ENCODE measurements at regions not wholly inside any gene's neighbourhood (a gene's known extent, or its start where the extent isn't known, plus 50 kb on each side); places are given as distances from the start of the nearest gene placed in this dataset.

- H3K4me3 ChIP-seq (ENCODE audit: low read depth, low read length), result no peak overlapping the region
- no peak for TF ChIP-seq CTCF (IDR thresholded peaks at IDR 0.05; ENCODE audit: insufficient read depth, low read depth, low read length)
- DNase-seq (ENCODE audit: low read depth), result no peak
Measured at GRCh38 chr2:206845877-206846276, 80.5 kb downstream of the FASTKD2 start.

GRCh38 chr2:206846331-206846730, 80.9 kb downstream of the FASTKD2 start:
- no peak overlapping the region for H3K4me3 ChIP-seq (ENCODE audit: low read depth, low read length)
- DNase-seq (ENCODE audit: low read depth), result no peak
- no peak for TF ChIP-seq CTCF (IDR thresholded peaks at IDR 0.05; ENCODE audit: insufficient read depth, low read depth, low read length)

GRCh38 chr2:206846981-206847834, 81.8 kb downstream of the FASTKD2 start:
- TF ChIP-seq CTCF (IDR thresholded peaks at IDR 0.05; ENCODE audit: insufficient read depth, low read depth, low read length), result no peak
- no peak for DNase-seq (ENCODE audit: low read depth)

GRCh38 chr2:206850369-206850768, 85.0 kb downstream of the FASTKD2 start:
- TF ChIP-seq CTCF (IDR thresholded peaks at IDR 0.05; ENCODE audit: insufficient read depth, low read depth, low read length), result no peak
- H3K4me3 ChIP-seq (ENCODE audit: low read depth, low read length), result no peak overlapping the region
- no peak for DNase-seq (ENCODE audit: low read depth)

More at GRCh38 chr2:206846981-206847834, 81.8 kb downstream of the FASTKD2 start:
- no peak overlapping the region for H3K4me3 ChIP-seq (ENCODE audit: low read depth, low read length)

GRCh38 chr2:206851521-206851920, 86.1 kb downstream of the FASTKD2 start:
- no peak for TF ChIP-seq CTCF (IDR thresholded peaks at IDR 0.05; ENCODE audit: insufficient read depth, low read depth, low read length)
- no peak for DNase-seq (ENCODE audit: low read depth)
- H3K4me3 ChIP-seq (ENCODE audit: low read depth, low read length), result no peak overlapping the region

- no peak for TF ChIP-seq CTCF (IDR thresholded peaks at IDR 0.05; ENCODE audit: insufficient read depth, low read depth, low read length)
- DNase-seq (ENCODE audit: low read depth), result no peak
- no peak overlapping the region for H3K4me3 ChIP-seq (ENCODE audit: low read depth, low read length)
Measured at GRCh38 chr2:206853915-206854314, 85.4 kb upstream of the CPO start.

Measured in fibroblast of villous mesenchyme (primary cell).